ENCODE measurements at regions not wholly inside any gene's neighbourhood (a gene's known extent, or its start where the extent isn't known, plus 50 kb on each side); places are given as distances from the start of the nearest gene placed in this dataset.

GRCh38 chr1:67514300-67514699 is 84.1 kb upstream of the SERBP1 start:
- TF ChIP-seq POLR2A (IDR thresholded peaks at IDR 0.05; ENCODE audit: extremely low read depth, insufficient read length) = no peak
- TF ChIP-seq, protein P1, sequence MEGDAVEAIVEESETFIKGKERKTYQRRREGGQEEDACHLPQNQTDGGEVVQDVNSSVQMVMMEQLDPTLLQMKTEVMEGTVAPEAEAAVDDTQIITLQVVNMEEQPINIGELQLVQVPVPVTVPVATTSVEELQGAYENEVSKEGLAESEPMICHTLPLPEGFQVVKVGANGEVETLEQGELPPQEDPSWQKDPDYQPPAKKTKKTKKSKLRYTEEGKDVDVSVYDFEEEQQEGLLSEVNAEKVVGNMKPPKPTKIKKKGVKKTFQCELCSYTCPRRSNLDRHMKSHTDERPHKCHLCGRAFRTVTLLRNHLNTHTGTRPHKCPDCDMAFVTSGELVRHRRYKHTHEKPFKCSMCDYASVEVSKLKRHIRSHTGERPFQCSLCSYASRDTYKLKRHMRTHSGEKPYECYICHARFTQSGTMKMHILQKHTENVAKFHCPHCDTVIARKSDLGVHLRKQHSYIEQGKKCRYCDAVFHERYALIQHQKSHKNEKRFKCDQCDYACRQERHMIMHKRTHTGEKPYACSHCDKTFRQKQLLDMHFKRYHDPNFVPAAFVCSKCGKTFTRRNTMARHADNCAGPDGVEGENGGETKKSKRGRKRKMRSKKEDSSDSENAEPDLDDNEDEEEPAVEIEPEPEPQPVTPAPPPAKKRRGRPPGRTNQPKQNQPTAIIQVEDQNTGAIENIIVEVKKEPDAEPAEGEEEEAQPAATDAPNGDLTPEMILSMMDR (IDR thresholded peaks at IDR 0.05; ENCODE audit: low read depth, low read length) = no peak
- no peak for TF ChIP-seq MYC (IDR thresholded peaks at IDR 0.05; ENCODE audit: low read depth, low read length)
- TF ChIP-seq MAX (IDR thresholded peaks at IDR 0.05; ENCODE audit: low read depth, low read length) = no peak
- no peak overlapping the region for H3K4me3 ChIP-seq (ENCODE audit: low read depth, low read length)
- DNase-seq (ENCODE audit: low read depth) = no peak

- no peak for DNase-seq (ENCODE audit: low read depth)
- no peak overlapping the region for H3K4me3 ChIP-seq (ENCODE audit: low read depth, low read length)
- no peak for TF ChIP-seq MYC (IDR thresholded peaks at IDR 0.05; ENCODE audit: low read depth, low read length)
- no peak for TF ChIP-seq POLR2A (IDR thresholded peaks at IDR 0.05; ENCODE audit: extremely low read depth, insufficient read length)
- TF ChIP-seq, protein P1 (IDR thresholded peaks at IDR 0.05; ENCODE audit: low read depth, low read length) = no peak
- no peak for TF ChIP-seq MAX (IDR thresholded peaks at IDR 0.05; ENCODE audit: low read depth, low read length)
Measured at GRCh38 chr1:67514786-67515185, 84.6 kb upstream of the SERBP1 start.

DNA sequence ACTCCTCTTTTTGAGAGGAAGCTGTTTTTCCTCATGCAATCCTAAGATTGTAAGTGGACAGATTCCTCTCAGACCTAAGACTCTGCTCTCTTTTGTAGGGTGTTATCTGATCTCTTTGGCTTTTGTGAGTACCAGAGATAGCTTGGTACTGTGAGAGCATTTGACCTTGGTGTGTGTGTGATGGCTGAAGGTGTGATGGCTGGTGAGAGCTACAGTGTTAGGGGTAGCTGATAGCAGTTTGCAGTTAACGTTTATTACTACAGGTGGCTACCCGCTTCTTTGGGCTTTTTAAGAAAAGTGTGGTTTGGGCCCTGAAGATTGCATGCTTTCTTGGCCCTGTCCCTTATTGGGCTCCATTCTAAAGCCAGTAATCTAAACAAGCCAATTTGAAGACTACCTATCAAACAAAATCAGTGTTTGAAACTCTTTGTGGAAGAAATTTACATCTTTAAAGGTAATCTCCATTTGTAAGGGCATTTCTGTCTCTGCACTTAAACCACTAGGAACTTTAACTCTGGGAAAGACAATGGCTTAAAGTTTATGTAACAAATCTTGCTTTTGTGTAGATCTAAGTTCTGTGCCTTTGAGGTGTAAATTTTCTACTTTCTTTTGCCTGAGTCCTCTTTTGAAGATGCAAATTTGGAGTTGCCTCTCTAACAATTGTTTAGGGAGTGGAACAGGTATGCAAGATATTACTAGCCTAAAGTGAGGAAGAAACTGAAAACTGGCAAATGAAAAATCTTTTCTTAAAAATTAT is 85.3 kb upstream of the SERBP1 start:
- H3K4me3 ChIP-seq (ENCODE audit: low read depth, low read length) = no peak overlapping the region
- TF ChIP-seq POLR2A (IDR thresholded peaks at IDR 0.05; ENCODE audit: extremely low read depth, insufficient read length) = no peak
- no peak for TF ChIP-seq MAX (IDR thresholded peaks at IDR 0.05; ENCODE audit: low read depth, low read length)
- TF ChIP-seq, protein P1 (IDR thresholded peaks at IDR 0.05; ENCODE audit: low read depth, low read length) = no peak
- no peak for TF ChIP-seq MYC (IDR thresholded peaks at IDR 0.05; ENCODE audit: low read depth, low read length)
- no peak for DNase-seq (ENCODE audit: low read depth)

GRCh38 chr1:67517046-67517445 is 86.8 kb upstream of the SERBP1 start:
- H3K4me3 ChIP-seq (ENCODE audit: low read depth, low read length) = no peak overlapping the region
- DNase-seq (ENCODE audit: low read depth) = no peak
- TF ChIP-seq, protein P1 (IDR thresholded peaks at IDR 0.05; ENCODE audit: low read depth, low read length) = no peak
- no peak for TF ChIP-seq MYC (IDR thresholded peaks at IDR 0.05; ENCODE audit: low read depth, low read length)
- no peak for TF ChIP-seq MAX (IDR thresholded peaks at IDR 0.05; ENCODE audit: low read depth, low read length)
- TF ChIP-seq POLR2A (IDR thresholded peaks at IDR 0.05; ENCODE audit: extremely low read depth, insufficient read length) = no peak

DNA sequence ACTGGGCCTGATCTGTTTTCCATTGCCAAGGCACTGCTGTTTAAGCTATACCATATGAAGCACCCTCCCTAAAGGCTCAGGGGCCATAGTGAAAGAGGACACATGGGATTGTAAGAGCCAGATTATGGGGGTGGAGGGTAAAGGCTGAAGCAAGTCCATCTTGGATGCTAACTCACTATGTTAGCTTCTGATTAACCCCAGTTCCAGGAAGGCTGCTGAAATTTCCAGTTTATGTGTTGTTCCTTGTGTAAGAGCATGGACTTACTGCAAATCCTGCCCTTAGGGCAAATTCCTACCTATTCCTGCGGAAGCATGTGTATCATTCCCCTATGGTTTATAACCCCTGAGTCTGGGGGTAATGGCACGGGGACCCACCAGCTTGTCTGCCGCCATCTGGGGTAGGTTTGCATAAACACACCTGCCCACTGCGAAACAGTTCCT is 91.8 kb upstream of the SERBP1 start:
- TF ChIP-seq, protein P1 (IDR thresholded peaks at IDR 0.05; ENCODE audit: low read depth, low read length) = no peak
- TF ChIP-seq MYC (IDR thresholded peaks at IDR 0.05; ENCODE audit: low read depth, low read length) (no peak), POLR2A (IDR thresholded peaks at IDR 0.05; ENCODE audit: extremely low read depth, insufficient read length) (no peak)
- no peak overlapping the region for H3K4me3 ChIP-seq (ENCODE audit: low read depth, low read length)
- DNase-seq (ENCODE audit: low read depth) = no peak
